ENCODE measurements at regions not wholly inside any gene's neighbourhood (a gene's known extent, or its start where the extent isn't known, plus 50 kb on each side); places are given as distances from the start of the nearest gene placed in this dataset.
A peak's percentile ranks its signal among the peaks of the same experiment; 100 is the strongest.

GRCh38 chr2:12430407-12431133 is 286.2 kb upstream of the TRIB2 start:
- DNase-seq = no peak

- DNase-seq = no peak
These were observed 283.6 kb upstream of the TRIB2 start for GRCh38 chr2:12432985-12433625.

GRCh38 chr2:12433626-12433990 is 283.1 kb upstream of the TRIB2 start:
- no peak for DNase-seq

GRCh38 chr2:12434630-12435098 is 282.1 kb upstream of the TRIB2 start:
- no peak for DNase-seq

- no peak for DNase-seq
These were observed 281.1 kb upstream of the TRIB2 start for GRCh38 chr2:12435430-12436222.

- DNase-seq = no peak
These were observed 280.3 kb upstream of the TRIB2 start for GRCh38 chr2:12436483-12436882.

GRCh38 chr2:12436935-12437561 is 279.7 kb upstream of the TRIB2 start:
- DNase-seq = no peak

- DNase-seq = no peak
These were observed 276.0 kb upstream of the TRIB2 start for GRCh38 chr2:12440731-12441130.

GRCh38 chr2:12441750-12442475 is 274.8 kb upstream of the TRIB2 start:
- no peak for DNase-seq

- DNase-seq = no peak
These were observed 274.3 kb upstream of the TRIB2 start for GRCh38 chr2:12442476-12442847.

GRCh38 chr2:12448846-12449505 is 267.8 kb upstream of the TRIB2 start:
- no peak for DNase-seq

- DNase-seq = no peak
These were observed 265.0 kb upstream of the TRIB2 start for GRCh38 chr2:12451726-12452125.

- DNase-seq = no peak
These were observed 264.6 kb upstream of the TRIB2 start for GRCh38 chr2:12452185-12452584.

- DNase-seq = no peak
These were observed 263.0 kb upstream of the TRIB2 start for GRCh38 chr2:12453731-12454130.

- no peak for DNase-seq
These were observed 261.1 kb upstream of the TRIB2 start for GRCh38 chr2:12455661-12456060.

- DNase-seq = peak; percentile 6
These were observed 260.2 kb upstream of the TRIB2 start for GRCh38 chr2:12456293-12457106.

GRCh38 chr2:12457831-12458230 is 258.9 kb upstream of the TRIB2 start:
- DNase-seq = no peak

GRCh38 chr2:12463189-12463588 is 253.5 kb upstream of the TRIB2 start:
- DNase-seq = no peak

GRCh38 chr2:12465631-12466135 is 251.1 kb upstream of the TRIB2 start:
- no peak for DNase-seq

- DNase-seq = no peak
These were observed 249.4 kb upstream of the TRIB2 start for GRCh38 chr2:12467303-12467702.

GRCh38 chr2:12469141-12469561 is 247.6 kb upstream of the TRIB2 start:
- no peak for DNase-seq

Data from T-helper 9 cell (primary cell).